ENCODE measurements at regions not wholly inside any gene's neighbourhood (a gene's known extent, or its start where the extent isn't known, plus 50 kb on each side); places are given as distances from the start of the nearest gene placed in this dataset.

DNA sequence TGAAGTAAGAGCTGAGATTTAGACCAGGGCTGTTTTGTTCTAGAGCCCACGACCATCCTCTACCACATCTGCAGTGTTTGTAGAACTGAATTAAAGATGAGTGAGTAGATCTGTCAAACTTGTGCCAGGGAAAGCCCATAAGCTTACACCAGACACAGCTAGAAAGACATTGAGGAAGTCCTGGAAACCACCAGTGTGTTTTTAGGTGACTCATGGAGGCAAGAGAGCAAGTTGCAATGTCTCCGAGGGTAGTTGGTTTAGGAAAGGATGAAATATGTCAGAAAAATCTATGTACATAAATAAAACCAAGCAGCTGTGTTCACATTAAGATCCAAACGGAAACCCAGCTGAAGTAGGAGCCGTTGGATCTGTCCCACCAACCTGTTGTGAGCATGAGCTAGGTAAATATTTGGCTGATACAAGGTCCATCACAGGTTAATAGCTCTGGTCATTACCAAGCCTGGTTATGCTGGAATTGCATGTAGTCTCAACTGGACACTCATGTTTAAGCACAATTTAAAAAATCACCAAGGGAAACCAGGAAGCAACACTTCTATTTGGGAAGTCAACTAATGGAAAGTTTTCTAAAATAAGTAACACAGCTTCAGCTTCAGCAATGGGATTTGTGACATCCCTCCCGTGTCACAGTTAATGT is 49.9 kb upstream of the PLEKHG3 start:
- Histone ChIP-seq H3K27ac (ENCODE audit: low read depth in 1 of 2, low read length in 1 of 2) (peak overlapping the region; percentile 13 to 53), H3K27me3 (ENCODE audit: control insufficient read depth in 2 of 2, insufficient read depth in 1 of 2, low read length in 1 of 2) (peaks cover 0 to 3% of the 10 kb centered on the region in 2 donors), H3K9me3 (ENCODE audit: control insufficient read depth in 2 of 2, insufficient read depth in 1 of 2, low read length in 1 of 2) (no peaks in the 10 kb centered on the region), H3K36me3 (ENCODE audit: control insufficient read depth in 2 of 2, insufficient read depth in 2 of 2, low read length in 1 of 2) (no peaks in the 10 kb centered on the region), H3K4me1 (ENCODE audit: control insufficient read depth in 2 of 2, insufficient read depth in 2 of 2, low read length in 2 of 2) (peaks cover 0 to 2% of the 10 kb centered on the region in 2 donors), H3K4me3 (ENCODE audit: low read length in 2 of 2) (no peak overlapping the region)
- 16% methylated on average over 5 of the region's 5 CpGs for WGBS
- DNase-seq (ENCODE audit: low read depth in 6 of 9, low spot score in 9 of 9), result peak in 1 of 9 donors; percentile 33
